Stimulated activated CD4-positive, alpha-beta T cell treated with anti-CD3 and anti-CD28 coated beads, TNF-alpha, amount 100 ng/mL, for 48 hours (primary cell): ENCODE measurements at regions not wholly inside any gene's neighbourhood (a gene's known extent, or its start where the extent isn't known, plus 50 kb on each side); places are given as distances from the start of the nearest gene placed in this dataset.
"Not testable (repeated sequence)": the region's sequence is repeated elsewhere in the genome, so short reads cannot be mapped to it uniquely, and the experiment has no call there.

Experiments
- DNase-seq, 3 donors: peaks; one replicate each; pipeline ENCODE4 v3.0.0-alpha.2; 2020; ENCODE audit warnings: low read depth in 3 of 3

- no peak for DNase-seq
Measured at GRCh38 chr5:167268337-167268736, 1023.1 kb upstream of the WWC1 start.

DNA sequence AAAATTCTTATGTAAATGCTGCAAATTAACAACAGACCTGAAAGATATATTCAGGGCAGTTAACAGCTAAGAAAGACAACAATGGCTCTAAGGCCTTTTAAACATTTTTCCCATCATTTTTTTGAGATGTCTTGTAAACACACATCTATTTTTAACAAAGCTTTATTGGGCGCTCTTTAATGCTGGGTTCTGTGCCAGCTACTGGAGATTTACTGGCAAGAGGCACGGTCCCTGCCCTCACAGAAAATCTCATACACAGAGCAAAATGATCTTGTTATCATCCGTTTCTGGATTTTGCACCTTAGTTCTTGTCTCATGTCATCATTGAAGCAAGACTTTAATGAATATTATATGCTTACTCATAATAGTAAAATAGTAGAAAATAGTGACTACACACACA lies 1022.3 kb upstream of the WWC1 start:
- DNase-seq, result no peak

GRCh38 chr5:167271081-167271480 lies 1020.4 kb upstream of the WWC1 start:
- DNase-seq, result no peak

GRCh38 chr5:167271511-167271910 lies 1019.9 kb upstream of the WWC1 start:
- DNase-seq, result no peak

GRCh38 chr5:167280111-167280510 lies 1011.3 kb upstream of the WWC1 start:
- no peak for DNase-seq

- no peak for DNase-seq
Measured at GRCh38 chr5:167281925-167282324, 1009.5 kb upstream of the WWC1 start.

GRCh38 chr5:167283691-167284090 lies 1007.8 kb upstream of the WWC1 start:
- no peak for DNase-seq

DNA sequence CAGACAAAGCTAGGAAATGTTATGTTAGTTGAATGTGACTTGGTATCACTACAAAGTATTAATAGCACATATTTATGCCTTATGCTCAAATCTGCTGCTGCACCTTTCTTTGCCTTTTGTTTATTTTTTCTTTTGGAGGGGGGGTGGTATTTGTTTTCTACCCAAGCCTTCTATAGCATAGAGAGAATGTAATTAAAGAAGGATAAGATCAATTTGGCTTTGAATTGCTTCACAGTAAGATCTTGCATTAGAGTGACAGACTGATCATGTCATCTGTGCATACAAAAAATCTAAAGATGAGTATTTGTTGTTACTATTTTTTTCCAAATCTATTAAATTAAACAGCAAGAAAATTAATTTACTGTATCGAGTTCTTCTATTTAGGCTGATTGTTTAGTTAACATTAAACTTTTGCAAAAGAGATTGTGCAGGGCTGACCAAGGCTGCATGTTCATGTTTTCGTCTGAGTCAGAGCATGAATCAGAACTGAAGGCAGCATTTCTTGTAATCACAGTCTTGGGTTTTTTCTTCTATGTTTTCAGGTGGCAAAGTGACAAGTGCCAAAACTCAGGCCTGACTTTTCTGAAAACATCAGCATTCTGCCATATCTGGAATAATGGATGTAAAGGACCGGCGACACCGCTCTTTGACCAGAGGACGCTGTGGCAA lies 1007.1 kb upstream of the WWC1 start:
- no peak for DNase-seq

GRCh38 chr5:167285591-167285990 lies 1005.9 kb upstream of the WWC1 start:
- no peak for DNase-seq

GRCh38 chr5:167286891-167287290 lies 1004.6 kb upstream of the WWC1 start:
- no peak for DNase-seq

DNA sequence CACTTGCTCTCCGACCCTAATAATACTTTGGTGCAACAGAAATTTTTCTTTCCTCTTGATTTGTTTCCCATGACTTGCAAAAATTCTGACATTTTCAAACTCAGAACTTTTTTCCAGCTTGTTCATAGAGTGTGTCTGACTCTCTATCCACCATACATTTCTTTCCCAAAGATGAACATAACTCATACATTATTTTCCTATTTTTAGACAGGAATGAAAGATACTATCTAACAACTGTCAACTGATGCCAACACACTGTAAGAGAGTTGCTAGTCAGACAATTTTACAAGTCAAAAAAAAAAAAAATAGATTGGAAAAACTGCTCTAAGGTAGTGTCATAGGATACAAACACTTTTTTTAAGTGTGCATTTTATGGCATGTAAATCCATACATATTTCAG lies 1001.0 kb upstream of the WWC1 start:
- no peak for DNase-seq

DNA sequence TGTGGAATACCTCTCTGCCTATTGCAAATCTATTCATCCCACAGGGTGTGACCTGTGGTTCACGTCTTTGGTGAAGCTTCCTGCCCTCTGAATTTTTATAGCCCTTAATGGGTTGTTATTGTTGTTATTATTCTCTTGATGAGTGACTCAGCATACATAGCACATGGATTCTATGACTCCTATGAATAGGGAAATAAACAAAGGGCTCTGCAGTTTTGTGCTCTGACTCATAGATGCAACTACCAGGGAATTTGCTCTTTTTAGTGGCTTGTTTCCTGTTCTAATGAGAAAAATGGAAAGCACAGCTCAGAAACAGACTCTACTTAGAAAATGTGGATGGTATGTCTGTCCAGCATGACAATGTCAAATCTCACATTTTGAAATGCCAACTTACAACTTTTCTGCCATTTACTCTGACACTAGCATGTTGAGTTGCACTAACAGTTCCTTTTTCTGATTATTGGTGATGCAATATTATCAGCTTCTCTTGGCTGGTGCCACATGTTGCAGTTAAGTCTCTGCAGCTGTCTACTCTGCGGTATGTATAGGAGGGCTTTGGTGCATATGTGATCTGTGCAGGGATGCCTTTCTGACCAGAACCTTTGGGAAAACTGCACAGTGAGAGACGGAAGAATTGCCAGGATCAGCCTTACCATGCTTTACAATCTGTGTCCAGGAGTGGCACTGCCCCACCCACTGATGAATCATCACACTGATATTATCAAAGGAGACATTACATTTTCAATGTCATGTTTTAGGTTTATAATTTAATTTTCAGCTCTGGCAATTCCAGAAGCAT lies 996.4 kb upstream of the WWC1 start:
- DNase-seq, result no peak

DNA sequence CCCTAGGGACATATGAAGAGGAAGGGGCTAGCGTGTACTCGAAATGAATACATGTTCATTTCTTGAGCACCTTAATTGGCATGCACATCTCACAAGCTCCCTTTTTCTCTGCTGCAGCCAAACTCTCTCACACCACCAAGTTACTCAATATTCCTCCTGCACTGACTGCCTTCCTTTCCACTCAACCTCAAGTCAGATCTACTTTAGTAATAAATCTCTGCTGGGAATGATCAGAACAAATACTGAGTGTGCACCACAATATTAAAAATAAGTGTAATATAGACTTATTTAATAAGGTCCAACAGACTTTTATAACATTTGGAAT lies 995.8 kb upstream of the WWC1 start:
- DNase-seq, result no peak

DNA sequence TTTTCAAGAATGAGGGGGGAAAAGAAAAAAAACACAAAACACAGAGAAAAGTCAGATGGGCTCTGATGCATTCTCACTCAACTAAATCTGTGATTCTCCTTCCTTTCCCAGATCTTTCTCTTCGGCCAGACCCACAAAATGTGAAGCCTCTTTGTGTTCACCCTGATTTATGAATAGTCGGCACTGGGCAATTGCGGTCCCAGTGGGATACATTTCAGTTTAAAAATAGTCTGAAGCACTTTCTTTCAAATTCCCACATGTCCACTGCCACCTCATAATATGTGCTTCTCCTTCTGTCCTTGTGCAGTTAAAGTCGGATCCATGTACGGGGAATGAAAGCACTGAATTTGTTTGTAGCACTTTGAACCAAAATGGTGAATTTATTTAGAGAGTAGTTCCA lies 995.4 kb upstream of the WWC1 start:
- DNase-seq, result no peak

- no peak for DNase-seq
Measured at GRCh38 chr5:167296661-167297060, 994.8 kb upstream of the WWC1 start.

GRCh38 chr5:167299861-167300260 lies 991.6 kb upstream of the WWC1 start:
- not testable (repeated sequence) for DNase-seq

GRCh38 chr5:167303582-167303981 lies 987.9 kb upstream of the WWC1 start:
- no peak for DNase-seq

GRCh38 chr5:167304834-167305469 lies 986.5 kb upstream of the WWC1 start:
- no peak for DNase-seq

DNA sequence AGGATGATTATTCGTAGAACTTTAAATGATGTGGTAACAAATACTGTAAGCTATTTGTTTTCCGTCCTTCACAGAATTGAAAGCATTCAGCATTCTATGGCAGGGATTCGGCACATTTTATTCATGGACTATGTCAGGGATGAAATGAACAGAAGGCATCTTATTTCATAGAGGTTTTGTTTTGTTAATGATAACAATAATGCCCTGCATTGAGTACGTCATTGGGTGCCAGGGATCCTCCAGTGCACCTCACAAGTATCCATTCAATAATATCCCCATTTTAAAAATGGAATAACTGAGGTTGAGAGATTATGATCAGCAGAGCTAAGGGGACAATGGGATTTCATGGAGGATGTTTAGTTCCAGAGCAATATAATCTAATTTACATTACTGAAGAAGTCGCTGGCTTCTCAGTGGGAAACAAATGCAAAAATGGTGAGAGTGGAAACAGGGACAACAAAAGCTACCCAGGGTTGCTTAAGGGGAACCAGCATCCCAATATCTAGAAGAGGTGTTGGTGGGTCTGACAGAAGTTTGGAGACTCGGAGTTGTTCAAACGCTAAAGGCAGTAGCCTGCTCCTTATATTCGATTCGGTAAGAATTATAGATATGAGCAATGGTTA lies 985.7 kb upstream of the WWC1 start:
- DNase-seq, result no peak

DNA sequence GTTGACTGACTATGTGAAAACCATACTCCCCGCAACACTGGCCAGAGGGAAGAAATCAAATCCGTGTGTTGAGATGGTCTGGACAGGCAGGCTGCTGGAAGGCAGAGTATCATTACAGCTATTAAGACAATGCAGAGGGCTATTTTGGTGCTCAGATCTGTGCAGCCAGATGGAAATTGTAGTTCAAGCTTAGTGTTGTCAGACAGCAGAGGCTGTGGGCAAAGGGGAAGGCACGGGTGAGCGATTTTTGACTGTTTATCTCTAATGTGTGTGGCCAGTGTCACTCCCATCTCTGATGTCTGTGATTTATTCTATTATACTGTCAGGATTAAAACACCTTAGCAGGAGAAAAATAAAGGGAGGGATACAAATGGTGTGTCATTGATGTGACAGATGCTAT lies 984.4 kb upstream of the WWC1 start:
- DNase-seq, result no peak

- DNase-seq, result no peak
Measured at GRCh38 chr5:167308466-167308865, 983.0 kb upstream of the WWC1 start.

- DNase-seq, result no peak
Measured at GRCh38 chr5:167309941-167310517, 981.4 kb upstream of the WWC1 start.
